ENCODE measurements at regions not wholly inside any gene's neighbourhood (a gene's known extent, or its start where the extent isn't known, plus 50 kb on each side); places are given as distances from the start of the nearest gene placed in this dataset.
"Not testable (repeated sequence)": the region's sequence is repeated elsewhere in the genome, so short reads cannot be mapped to it uniquely, and the experiment has no call there.

- DNase-seq = no peak
Observed at GRCh38 chr1:5623399-5623798, 368.8 kb downstream of the NPHP4 start.

GRCh38 chr1:5622412-5622811 lies 369.8 kb downstream of the NPHP4 start:
- DNase-seq = no peak

GRCh38 chr1:5621692-5622091 lies 370.5 kb downstream of the NPHP4 start:
- no peak for DNase-seq

- no peak for DNase-seq
Observed at GRCh38 chr1:5620997-5621396, 371.2 kb downstream of the NPHP4 start.

- DNase-seq = no peak
Observed at GRCh38 chr1:5620418-5620817, 371.8 kb downstream of the NPHP4 start.

GRCh38 chr1:5619469-5619868 lies 372.8 kb downstream of the NPHP4 start:
- no peak for DNase-seq

GRCh38 chr1:5617546-5617945 lies 374.7 kb downstream of the NPHP4 start:
- DNase-seq = no peak

- DNase-seq = no peak
Observed at GRCh38 chr1:5617179-5617520, 375.1 kb downstream of the NPHP4 start.

GRCh38 chr1:5616366-5617178 lies 375.7 kb downstream of the NPHP4 start:
- no peak for DNase-seq

- no peak for DNase-seq
Observed at GRCh38 chr1:5615076-5615475, 377.1 kb downstream of the NPHP4 start.

- no peak for DNase-seq
Observed at GRCh38 chr1:5613900-5614299, 378.3 kb downstream of the NPHP4 start.

- DNase-seq = no peak
Observed at GRCh38 chr1:5611851-5612250, 380.4 kb downstream of the NPHP4 start.

- no peak for DNase-seq
Observed at GRCh38 chr1:5611431-5611830, 380.8 kb downstream of the NPHP4 start.

- DNase-seq = no peak
Observed at GRCh38 chr1:5610432-5610831, 381.8 kb downstream of the NPHP4 start.

- DNase-seq = no peak
Observed at GRCh38 chr1:5603353-5604104, 388.7 kb downstream of the NPHP4 start.

GRCh38 chr1:5602718-5603117 lies 389.5 kb downstream of the NPHP4 start:
- not testable (repeated sequence) for DNase-seq

- DNase-seq = no peak
Observed at GRCh38 chr1:5601516-5601915, 390.7 kb downstream of the NPHP4 start.

GRCh38 chr1:5599541-5599940 lies 392.7 kb downstream of the NPHP4 start:
- DNase-seq = no peak

GRCh38 chr1:5598824-5599395 lies 393.3 kb downstream of the NPHP4 start:
- DNase-seq = no peak

- DNase-seq = no peak
Observed at GRCh38 chr1:5597991-5598823, 394.0 kb downstream of the NPHP4 start.

- no peak for DNase-seq
Observed at GRCh38 chr1:5597171-5597850, 394.9 kb downstream of the NPHP4 start.

GRCh38 chr1:5596651-5597050 lies 395.6 kb downstream of the NPHP4 start:
- no peak for DNase-seq

All from KG1 (cell line).